ENCODE measurements at regions not wholly inside any gene's neighbourhood (a gene's known extent, or its start where the extent isn't known, plus 50 kb on each side); places are given as distances from the start of the nearest gene placed in this dataset.

- Histone ChIP-seq H3K4me1 (replicated peaks in 1 of 2) (no peaks in the 10 kb centered on the region), H3K4me3 (no peak overlapping the region), H3K9me3 (replicated peaks in 1 of 3) (no peaks in the 10 kb centered on the region), H3K36me3 (replicated peaks in 1 of 2) (no peaks in the 10 kb centered on the region), H3K27ac (no peak overlapping the region), H3K27me3 (no peaks in the 10 kb centered on the region)
- no peak for TF ChIP-seq CTCF (IDR thresholded peaks at IDR 0.05)
- DNase-seq, result no peak
- intact Hi-C loops (cut with DNase I), result no loop called here
These were observed 90.3 kb upstream of the RASSF8 start for GRCh38 chr12:25868193-25868592.

GRCh38 chr12:25872137-25872536, 86.3 kb upstream of the RASSF8 start:
- no peak for TF ChIP-seq CTCF (IDR thresholded peaks at IDR 0.05)
- no peak for TF ChIP-seq POLR2A (IDR thresholded peaks at IDR 0.05)
- intact Hi-C loops (cut with DNase I), result no loop called here
- Histone ChIP-seq H3K9me3 (replicated peaks in 1 of 3) (no peaks in the 10 kb centered on the region), H3K4me1 (replicated peaks in 1 of 2) (no peaks in the 10 kb centered on the region), H3K4me3 (no peak overlapping the region), H3K27me3 (no peaks in the 10 kb centered on the region), H3K36me3 (replicated peaks in 1 of 2) (no peaks in the 10 kb centered on the region), H3K27ac (no peak overlapping the region)
- no peak for DNase-seq

- no peaks in the 10 kb centered on the region for H3K36me3 ChIP-seq (replicated peaks in 1 of 2)
- 65 to 78% (median 74%) methylated on average over 1 of the region's 1 CpG for WGBS, 4 donors
- no peaks in the 10 kb centered on the region for H3K27me3 ChIP-seq
- H3K9me3 ChIP-seq (replicated peaks in 1 of 3), result no peaks in the 10 kb centered on the region
- no peak overlapping the region for H3K4me3 ChIP-seq
- DNase-seq, result no peak
- H3K27ac ChIP-seq, result no peak overlapping the region
- H3K4me1 ChIP-seq (replicated peaks in 1 of 2), result no peaks in the 10 kb centered on the region
- no peak for TF ChIP-seq CTCF (IDR thresholded peaks at IDR 0.05)
- TF ChIP-seq POLR2A (IDR thresholded peaks at IDR 0.05), result no peak
- intact Hi-C loops (cut with DNase I), result no loop called here
These were observed 82.8 kb upstream of the RASSF8 start for GRCh38 chr12:25875661-25876060.

- no peak overlapping the region for H3K27ac ChIP-seq
- TF ChIP-seq CTCF (IDR thresholded peaks at IDR 0.05) (no peak), POLR2A (IDR thresholded peaks at IDR 0.05) (no peak)
- no peaks in the 10 kb centered on the region for H3K27me3 ChIP-seq
- no peaks in the 10 kb centered on the region for H3K36me3 ChIP-seq (replicated peaks in 1 of 2)
- intact Hi-C loops (cut with DNase I), result no loop called here
- no peaks in the 10 kb centered on the region for H3K4me1 ChIP-seq (replicated peaks in 1 of 2)
- DNase-seq, result no peak
- 59 to 62% (median 61%) methylated on average over 2 of the region's 2 CpGs for WGBS, 4 donors
- H3K4me3 ChIP-seq, result no peak overlapping the region
- H3K9me3 ChIP-seq (replicated peaks in 1 of 3), result no peaks in the 10 kb centered on the region
These were observed 82.0 kb upstream of the RASSF8 start for GRCh38 chr12:25876383-25877045.

All from adrenal gland (tissue), 9 donors.